A549 (cell line): ENCODE measurements at regions not wholly inside any gene's neighbourhood (a gene's known extent, or its start where the extent isn't known, plus 50 kb on each side); places are given as distances from the start of the nearest gene placed in this dataset.

Experiments used
- ATAC-seq, 2 experiments: fragments of 200-7000 bp in 1 of 2; fragments of >200 bp in 1 of 2; cut with Nextera tagmentation in 1 of 2; cut with Tn5 transposase in 1 of 2; 3 replicates each; pipeline versions ENCODE4 v1.8.0 to v1.9.1; 2018 to 2020; ENCODE audit warnings: mild to moderate bottlenecking in 1 of 2, moderate library complexity in 1 of 2
- CTCF ChIA-PET: fragments of 300-600 bp; sonication (Branson Sonifier 250); formaldehyde crosslinking; extraction: SDS; loops from one replicate; lab custom pipeline; 2021; ENCODE audit warnings: antibody characterized with exemption, inconsistent platforms; lab: Yijun Ruan, JAX
- POLR2A ChIA-PET: fragments of 350-600 bp; formaldehyde crosslinking; extraction: SDS; loops from one replicate; lab custom pipeline; 2021; ENCODE audit warnings: antibody characterized with exemption, inconsistent platforms; lab: Yijun Ruan, JAX
- DNase-seq, 2 experiments: peaks; one replicate each; pipeline versions ENCODE4 v3.0.0 to v3.0.0-alpha.2; 2011 to 2016; ENCODE audit warnings: low read depth in 1 of 2, low spot score in 1 of 2
- FAIRE-seq: peaks from 2 replicates; lab custom pipeline; 2011; peaks lifted over from hg19 to GRCh38; lab: Jason Lieb, UNC
- H3K27ac ChIP-seq, 2 experiments: fragments of >200 bp; sonication (Bioruptor Twin); formaldehyde crosslinking; 3 replicates each; pipeline ENCODE4 v1.5.1; 2016 to 2017
- H3K4me1 ChIP-seq: fragments of >200 bp; sonication (Bioruptor Twin); formaldehyde crosslinking; 3 replicates; pipeline ENCODE4 v1.6.1; 2016
- H3K4me2 ChIP-seq: fragments of >200 bp; sonication (Bioruptor Twin); formaldehyde crosslinking; 3 replicates; pipeline ENCODE4 v1.6.1; 2016
- H3K4me3 ChIP-seq: fragments of >200 bp; sonication (Bioruptor Twin); formaldehyde crosslinking; 3 replicates; pipeline ENCODE4 v1.5.1; 2016
- H3K9me3 ChIP-seq: fragments of >200 bp; sonication (Bioruptor Twin); formaldehyde crosslinking; 3 replicates; pipeline ENCODE4 v1.6.1; 2016
- BCL3 ChIP-seq: fragments of >200 bp; sonication (Bioruptor Twin); formaldehyde crosslinking; IDR thresholded peaks from 3 replicates; pipeline ENCODE4 v1.6.1; 2016
- CBX2 ChIP-seq: fragments of 200-600 bp; sonication (generic); IDR thresholded peaks from 2 replicates; pipeline ENCODE4 v1.6.1; 2016; ENCODE audit warnings: low read depth, mild to moderate bottlenecking, borderline replicate concordance
- ESRRA ChIP-seq: fragments of 150-350 bp; IDR thresholded peaks from 2 replicates; pipeline ENCODE4 v1.6.1; 2014; ENCODE audit warnings: mild to moderate bottlenecking, low read length, borderline replicate concordance
- FOSL2 ChIP-seq, 2 experiments: fragments of 450-650 bp in 1 of 2; fragments of >200 bp in 1 of 2; sonication (Bioruptor Twin) in 1 of 2; formaldehyde crosslinking; IDR thresholded peaks; 2 replicates each; pipeline versions ENCODE4 v1.5.0 to v1.6.1; 2016 to 2020; ENCODE audit warnings: mild to moderate bottlenecking in 1 of 2, moderate library complexity in 1 of 2
- GATA3 ChIP-seq: IDR thresholded peaks from 2 replicates; pipeline ENCODE4 v1.6.1; 2012; ENCODE audit warnings: borderline replicate concordance
- HEYL ChIP-seq: fragments of 250-450 bp; sonication (Bioruptor Pico); IDR thresholded peaks from 2 replicates; pipeline ENCODE4 v1.8.0; 2021; ENCODE audit warnings: mild to moderate bottlenecking, moderate library complexity
- JUN ChIP-seq, 2 experiments: fragments of >200 bp; sonication (Bioruptor Twin); formaldehyde crosslinking; IDR thresholded peaks; 2 replicates in 1 of 2; 3 replicates in 1 of 2; pipeline ENCODE4 v1.6.1; 2016 to 2017
- JUNB ChIP-seq: fragments of >200 bp; sonication (Bioruptor Twin); formaldehyde crosslinking; IDR thresholded peaks from 2 replicates; pipeline ENCODE4 v1.6.1; 2016
- MAZ ChIP-seq: fragments of 150-350 bp; IDR thresholded peaks from 2 replicates; pipeline ENCODE4 v1.6.1; 2014; ENCODE audit warnings: antibody characterized with exemption, low read depth, low read length, borderline replicate concordance
- PBX3 ChIP-seq: IDR thresholded peaks from 2 replicates; pipeline ENCODE4 v1.6.1; 2012
- RAD21 ChIP-seq, 2 experiments: fragments of >200 bp in 1 of 2; sonication (Bioruptor Twin) in 1 of 2; formaldehyde crosslinking in 1 of 2; IDR thresholded peaks in 1 of 2; conservative IDR thresholded peaks in 1 of 2; 2 replicates in 1 of 2; 3 replicates in 1 of 2; pipeline ENCODE4 v1.6.1; 2012 to 2018; ENCODE audit warnings: inconsistent platforms in 1 of 2
- RARB ChIP-seq: fragments of 250-450 bp; sonication (Bioruptor Pico); IDR thresholded peaks from 2 replicates; pipeline ENCODE4 v1.8.0; 2021; ENCODE audit warnings: mild to moderate bottlenecking, moderate library complexity
- RFX5 ChIP-seq: fragments of 450-650 bp; IDR thresholded peaks from 2 replicates; pipeline ENCODE4 v1.7.1; 2014; ENCODE audit warnings: antibody characterized with exemption, mild to moderate bottlenecking, moderate library complexity
- RNF2 ChIP-seq: fragments of 200-600 bp; sonication (generic); IDR thresholded peaks from 2 replicates; pipeline ENCODE4 v1.6.1; 2016; ENCODE audit warnings: low read depth, mild to moderate bottlenecking, antibody characterized with exemption, moderate library complexity, borderline replicate concordance
- ZC3H11A ChIP-seq: fragments of 450-650 bp; IDR thresholded peaks from 2 replicates; pipeline ENCODE4 v1.6.1; 2014; ENCODE audit warnings: antibody characterized with exemption, mild to moderate bottlenecking
- ZFP36 ChIP-seq: fragments of 450-650 bp; IDR thresholded peaks from 2 replicates; pipeline ENCODE4 v1.6.1; 2014; ENCODE audit warnings: borderline replicate concordance; ENCODE audit not compliant: partially characterized antibody
- ZSCAN20 ChIP-seq: fragments of 250-450 bp; sonication (Bioruptor Pico); IDR thresholded peaks from 2 replicates; pipeline ENCODE4 v1.8.0; 2022; ENCODE audit warnings: mild to moderate bottlenecking, moderate library complexity
- WGBS: methylation state at CpG from one replicate; pipeline ENCODE4 v1.1.6; 2017; ENCODE audit errors: missing lambda C conversion rate; 5-methylcytosine and 5-hydroxymethylcytosine counted together
- small RNA-seq, 6 experiments: library from RNA; depleted of rRNA; stranded (forward); fragments of <200 nt; gene quantifications; one replicate each; pipeline ENCODE3, GENCODE V24; 2012
- TF ChIP-seq, protein P1 (sequence below): fragments of >200 bp; sonication (Bioruptor Twin); formaldehyde crosslinking; IDR thresholded peaks from 2 replicates; pipeline ENCODE4 v1.6.1; 2016
- TF ChIP-seq, protein P2 (sequence below): IDR thresholded peaks from 2 replicates; pipeline ENCODE4 v1.6.1; 2012; ENCODE audit warnings: low read depth, borderline replicate concordance

GRCh38 chr14:51807356-51807755, 53.1 kb upstream of the GNG2 start:
- no peak for ATAC-seq
- POLR2A ChIA-PET = no interaction called here
- H3K4me3 ChIP-seq = no peak overlapping the region
- no peaks in the 10 kb centered on the region for H3K4me1 ChIP-seq
- peaks cover 5% of the 10 kb centered on the region; the same call in 1 of the 3 replicates for H3K9me3 ChIP-seq
- TF ChIP-seq, protein P1, sequence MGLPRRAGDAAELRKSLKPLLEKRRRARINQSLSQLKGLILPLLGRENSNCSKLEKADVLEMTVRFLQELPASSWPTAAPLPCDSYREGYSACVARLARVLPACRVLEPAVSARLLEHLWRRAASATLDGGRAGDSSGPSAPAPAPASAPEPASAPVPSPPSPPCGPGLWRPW = no peak
- TF ChIP-seq ESRRA = no peak
- no peak for TF ChIP-seq RAD21 (conservative IDR thresholded peaks at IDR 0.05 in 1 of 2, IDR thresholded peaks at IDR 0.05 in 1 of 2)
- no peak for TF ChIP-seq MAZ
- TF ChIP-seq PBX3 = no peak
- TF ChIP-seq GATA3 = no peak
- TF ChIP-seq JUN (IDR thresholded peaks at IDR 0.05) = no peak
- no peak for TF ChIP-seq ZFP36
- no peak for TF ChIP-seq JUNB
- TF ChIP-seq RFX5 = no peak
- TF ChIP-seq ZC3H11A = no peak
- TF ChIP-seq RARB (CRISPR knock-in tag) = no peak
- no peak for TF ChIP-seq HEYL
- TF ChIP-seq ZSCAN20 (CRISPR knock-in tag) = no peak
- TF ChIP-seq BCL3 = no peak
- TF ChIP-seq RNF2 = no peak
- no peak for TF ChIP-seq CBX2
- no peak for TF ChIP-seq FOSL2 (IDR thresholded peaks at IDR 0.05)
- TF ChIP-seq FOSL2 (CRISPR knock-in tag; IDR thresholded peaks at IDR 0.05) = no peak
- TF ChIP-seq, protein P2, sequence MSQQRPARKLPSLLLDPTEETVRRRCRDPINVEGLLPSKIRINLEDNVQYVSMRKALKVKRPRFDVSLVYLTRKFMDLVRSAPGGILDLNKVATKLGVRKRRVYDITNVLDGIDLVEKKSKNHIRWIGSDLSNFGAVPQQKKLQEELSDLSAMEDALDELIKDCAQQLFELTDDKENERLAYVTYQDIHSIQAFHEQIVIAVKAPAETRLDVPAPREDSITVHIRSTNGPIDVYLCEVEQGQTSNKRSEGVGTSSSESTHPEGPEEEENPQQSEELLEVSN = no peak
- TF ChIP-seq, all 56 proteins: peak for 0
- 63% methylated on average over 6 of the region's 6 CpGs for WGBS
- no peak for FAIRE-seq
- Histone ChIP-seq H3K27ac (no peak overlapping the region), H3K4me2 (no peak overlapping the region)
- CTCF ChIA-PET = interaction anchor here (1.0 to 3.1 kb wide), 4 partner anchors 28 to 524 kb away, joined by 3 to 13 read pairs (median 6); no protein-coding TSS in a partner anchor
- no peak for DNase-seq

Small RNA genes lying in the stretch of these regions (small RNA-seq; reads per million reads assigned to genes)
- gene AL079307.3 = 0 reads per million in 6 experiments
